HG03432 (cell line): ENCODE measurements at regions not wholly inside any gene's neighbourhood (a gene's known extent, or its start where the extent isn't known, plus 50 kb on each side); places are given as distances from the start of the nearest gene placed in this dataset.
"Not testable (repeated sequence)": the region's sequence is repeated elsewhere in the genome, so short reads cannot be mapped to it uniquely, and the experiment has no call there.

ENCODE experiments used
- ATAC-seq: cut with Tn5 transposase; IDR thresholded peaks from one replicate; pipeline ENCODE4 v1.9.1; 2021; ENCODE audit warnings: mild to moderate bottlenecking, moderate library complexity; ENCODE audit not compliant: unreplicated experiment

DNA sequence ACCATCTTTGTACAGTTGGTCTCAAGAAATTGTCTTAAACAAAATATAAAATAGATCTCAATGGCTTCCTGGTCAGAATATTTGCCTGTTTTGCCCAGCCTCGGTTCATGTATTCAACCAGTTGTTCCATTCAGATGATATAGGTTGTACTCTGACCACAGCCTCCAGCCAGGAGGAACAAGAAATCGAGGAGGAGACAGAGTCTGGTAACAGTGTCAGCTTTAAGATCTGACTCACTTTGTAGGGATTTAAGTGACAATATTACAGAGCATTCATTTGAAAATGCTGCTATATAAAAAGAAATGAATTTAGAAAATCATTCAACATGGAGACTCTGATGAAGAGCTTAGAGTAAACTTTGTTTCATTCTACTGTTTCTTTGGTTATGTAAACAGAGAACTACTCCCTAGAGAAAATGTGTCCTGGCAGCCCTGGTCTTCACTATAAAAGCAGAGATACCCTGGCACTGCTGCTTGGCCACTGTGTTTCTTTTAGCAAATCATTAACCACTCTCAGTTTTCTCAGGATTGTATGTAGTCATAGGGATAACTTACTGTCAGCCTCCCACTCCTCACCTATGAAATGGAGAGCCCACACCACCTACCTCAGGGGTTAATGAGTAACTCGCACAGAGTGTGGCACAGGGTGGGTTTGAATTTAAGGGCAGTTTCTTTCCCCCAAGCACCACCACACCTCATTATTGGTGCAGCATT is 53.5 kb downstream of the PAGE2 start:
- ATAC-seq = no peak

DNA sequence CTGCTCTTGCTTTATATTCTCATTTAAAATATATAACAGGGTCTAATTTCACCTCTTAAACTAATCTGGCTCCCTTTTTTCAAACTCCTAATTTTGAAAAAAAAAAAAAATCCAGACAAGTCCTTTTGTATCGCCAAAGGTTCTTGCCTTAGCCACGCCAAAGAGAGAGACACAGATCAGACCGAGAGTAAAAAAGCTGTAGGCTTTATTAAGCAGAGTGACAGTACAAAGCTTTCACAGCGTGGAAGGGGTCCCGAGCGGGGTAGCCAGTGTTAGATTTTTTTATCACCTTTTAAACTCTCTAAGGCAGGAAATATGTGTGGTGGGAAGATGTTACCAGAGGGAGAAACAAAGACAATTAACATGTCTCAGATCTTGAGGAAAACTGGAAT is 54.1 kb downstream of the PAGE2 start:
- no peak for ATAC-seq

DNA sequence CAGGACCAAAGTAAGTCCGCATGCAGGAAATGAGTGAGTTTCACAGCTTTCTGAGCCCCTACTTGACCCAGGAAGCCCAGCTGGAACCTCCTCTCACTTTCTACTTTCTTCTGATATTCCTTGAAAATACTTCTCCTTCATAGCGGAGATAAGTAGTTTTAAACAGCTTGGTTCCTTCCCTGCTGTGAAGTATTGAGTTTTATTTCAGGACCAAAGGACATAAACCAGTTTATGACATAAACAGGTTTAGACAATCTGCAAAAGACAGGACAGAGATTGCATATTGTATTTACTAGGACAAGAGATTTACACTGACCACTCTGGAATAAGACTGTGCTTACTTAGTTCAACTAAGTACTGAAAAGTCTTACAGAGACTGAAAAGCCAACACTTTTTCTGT is 54.8 kb downstream of the PAGE2 start:
- no peak for ATAC-seq

DNA sequence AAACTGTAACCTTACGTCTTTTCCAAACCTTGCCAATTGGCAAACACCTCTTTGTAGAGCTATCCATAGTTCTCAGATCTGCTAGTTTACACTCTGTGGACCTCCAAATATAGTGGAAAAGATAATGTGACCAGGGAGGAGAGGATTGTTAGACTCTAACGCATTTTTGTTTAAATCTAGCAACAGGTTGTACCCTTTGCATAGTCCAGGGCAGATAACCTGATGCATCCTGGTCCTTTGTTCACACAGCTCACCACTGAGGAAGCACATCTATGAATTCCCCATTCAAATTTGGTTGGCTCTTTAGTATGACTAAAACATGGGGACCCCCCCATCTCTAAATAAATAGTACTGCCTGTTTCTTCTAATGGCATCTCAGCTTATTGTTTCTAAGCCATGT is 55.9 kb downstream of the PAGE2 start:
- no peak for ATAC-seq

DNA sequence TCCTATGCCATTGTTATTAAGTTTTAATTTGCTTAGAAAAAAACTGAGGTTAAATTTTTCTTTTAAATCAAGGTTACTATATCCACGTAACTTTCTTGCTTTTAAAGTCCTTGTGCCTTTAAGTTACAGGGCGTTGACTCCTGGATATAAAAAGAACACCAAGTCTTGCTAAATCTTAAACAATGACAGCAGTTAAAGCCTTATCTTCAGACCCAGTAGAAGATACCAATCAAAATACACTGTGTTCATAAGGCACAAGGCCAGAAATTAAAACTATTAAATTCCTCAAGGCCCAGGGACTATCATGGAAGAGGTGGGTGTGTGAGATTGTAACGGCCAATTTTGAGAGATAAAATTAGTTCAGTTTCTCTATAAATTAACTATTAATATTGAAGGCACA is 60.4 kb downstream of the PAGE2 start:
- ATAC-seq = no peak

DNA sequence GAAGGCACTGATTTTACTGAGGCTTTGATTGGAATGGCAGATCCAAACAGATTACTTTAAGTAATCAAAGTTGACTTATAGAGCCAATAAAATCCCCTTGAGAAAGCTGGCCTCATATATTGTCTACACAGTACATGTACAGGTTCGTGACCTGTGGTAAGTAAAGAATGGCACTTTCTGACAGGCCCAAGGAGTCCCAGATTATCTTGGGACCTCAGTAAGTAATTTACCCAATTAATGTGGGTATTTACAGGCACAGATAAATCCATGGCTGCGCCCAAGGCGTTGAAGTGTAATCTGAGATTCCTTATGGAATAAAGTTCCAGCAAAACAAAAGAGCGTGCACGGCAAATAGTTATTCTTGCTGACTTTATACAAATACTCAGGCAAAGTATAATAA is 62.4 kb downstream of the PAGE2 start:
- ATAC-seq = no peak

DNA sequence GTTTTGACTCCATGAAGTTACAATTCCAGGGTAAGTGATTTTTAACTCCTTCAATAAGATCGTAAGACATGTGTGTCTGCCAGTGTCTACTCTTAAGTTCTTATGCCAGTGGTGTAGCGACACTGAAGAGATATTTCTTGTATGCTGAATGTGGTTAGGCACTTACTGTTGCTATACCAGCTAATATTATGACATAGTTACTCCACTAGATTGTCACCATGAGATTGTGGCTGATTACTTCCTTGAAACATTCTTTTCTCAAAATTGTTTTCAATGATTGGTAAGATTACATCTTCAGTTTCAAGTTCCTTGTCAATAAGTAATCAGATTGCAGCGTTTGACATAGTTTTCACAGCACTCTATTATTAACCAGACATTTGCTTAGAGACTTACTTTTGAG is 60.6 kb upstream of the PAGE5 start:
- no peak for ATAC-seq

DNA sequence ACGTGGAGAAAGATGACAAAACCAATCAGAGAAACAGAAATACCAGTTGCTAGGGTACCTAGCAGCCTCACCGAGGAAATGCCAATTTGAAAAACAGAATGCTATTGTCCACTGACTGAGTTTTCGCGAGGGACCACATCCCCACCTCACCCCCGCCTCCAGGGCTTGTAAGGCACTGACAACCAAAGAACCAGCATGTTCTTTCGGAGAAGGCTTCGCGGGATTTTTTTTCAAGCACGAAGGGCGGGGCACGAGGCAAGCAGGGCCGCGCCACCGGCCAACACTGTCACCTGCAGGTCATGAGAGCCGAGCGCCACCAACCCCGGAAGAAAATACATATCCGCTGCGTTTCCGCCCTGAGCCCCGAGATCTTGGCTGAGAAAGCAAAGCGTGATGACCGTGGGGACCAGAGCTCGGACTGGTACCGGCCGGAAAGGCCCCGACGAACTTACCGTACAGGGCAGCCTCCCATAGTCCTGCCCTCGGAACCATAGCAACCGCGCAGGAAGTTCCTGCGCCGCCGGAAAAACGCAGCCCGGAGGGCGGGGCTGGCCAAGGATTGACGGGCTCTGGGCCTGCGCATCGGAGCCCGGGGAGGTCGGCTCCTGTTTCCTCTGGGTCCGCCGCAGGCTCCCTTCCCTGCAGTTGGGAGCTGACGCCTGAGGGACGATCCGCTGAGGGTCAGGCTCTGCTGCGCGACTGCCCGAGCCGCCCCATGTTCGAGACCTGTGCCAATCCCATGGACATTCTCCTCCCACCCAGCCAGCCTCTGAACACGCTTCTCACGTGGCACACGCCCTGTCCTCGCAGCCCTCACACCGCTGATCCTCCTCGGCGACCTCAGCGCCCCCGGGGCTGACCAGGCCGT is 59.2 kb upstream of the PAGE5 start:
- ATAC-seq = peak; percentile 95

DNA sequence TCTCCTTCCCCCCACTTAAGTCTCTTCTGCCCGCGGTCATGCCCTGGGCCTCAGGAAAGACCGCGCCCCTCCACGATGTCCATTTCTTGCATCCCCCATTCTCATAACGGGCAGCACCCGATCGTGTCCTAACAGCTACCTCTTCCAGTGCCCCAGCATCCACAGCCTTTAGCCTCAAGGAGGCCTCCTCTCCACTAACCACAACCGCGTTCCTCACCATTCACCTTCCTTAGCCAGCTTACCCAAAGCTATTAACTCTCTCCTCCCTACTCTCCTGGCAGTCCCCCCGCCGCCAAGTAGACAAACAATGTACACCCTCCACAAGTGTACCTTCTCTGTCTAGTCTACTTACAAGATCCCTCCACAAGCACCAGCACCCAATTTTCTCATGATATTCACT is 58.6 kb upstream of the PAGE5 start:
- ATAC-seq = no peak

DNA sequence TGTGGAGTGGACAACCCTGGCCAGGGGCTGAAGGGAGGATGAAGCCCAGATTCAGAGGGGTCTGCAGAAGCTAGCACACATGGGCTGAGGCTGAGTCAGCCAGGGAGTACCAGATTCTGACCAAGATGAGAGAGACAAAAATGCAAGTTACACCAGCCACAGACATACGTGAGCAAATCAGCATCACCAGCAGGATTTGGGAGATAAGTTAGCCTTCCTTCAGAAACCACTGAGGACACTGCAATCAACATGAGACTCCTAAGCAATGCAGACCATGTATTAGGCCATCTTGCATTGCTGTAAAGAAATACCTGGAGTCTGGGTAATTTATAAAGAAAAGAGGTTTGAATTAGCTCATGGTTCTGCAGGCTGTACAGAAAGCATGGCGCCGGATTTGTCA is 57.0 kb upstream of the PAGE5 start:
- ATAC-seq = no peak

DNA sequence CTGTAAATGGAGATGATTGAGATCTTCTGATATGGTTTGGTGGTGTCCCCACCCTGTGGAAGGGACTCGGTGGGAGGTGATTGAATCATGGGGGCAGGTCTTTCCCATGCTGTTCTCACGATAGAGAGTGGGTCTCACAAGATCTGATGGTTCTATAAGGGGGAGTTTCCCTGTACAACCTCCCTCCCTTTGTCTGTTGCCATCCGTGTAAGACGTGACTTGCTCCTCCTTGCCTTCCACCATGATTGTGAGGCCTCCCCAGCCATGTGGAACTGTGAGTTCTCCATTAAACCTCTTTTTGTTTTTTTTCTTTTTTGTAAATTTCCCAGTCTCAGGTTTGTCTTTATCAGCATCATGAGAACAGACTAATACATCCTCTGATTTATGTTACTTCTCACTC is 55.1 kb upstream of the PAGE5 start:
- ATAC-seq = not testable (repeated sequence)

DNA sequence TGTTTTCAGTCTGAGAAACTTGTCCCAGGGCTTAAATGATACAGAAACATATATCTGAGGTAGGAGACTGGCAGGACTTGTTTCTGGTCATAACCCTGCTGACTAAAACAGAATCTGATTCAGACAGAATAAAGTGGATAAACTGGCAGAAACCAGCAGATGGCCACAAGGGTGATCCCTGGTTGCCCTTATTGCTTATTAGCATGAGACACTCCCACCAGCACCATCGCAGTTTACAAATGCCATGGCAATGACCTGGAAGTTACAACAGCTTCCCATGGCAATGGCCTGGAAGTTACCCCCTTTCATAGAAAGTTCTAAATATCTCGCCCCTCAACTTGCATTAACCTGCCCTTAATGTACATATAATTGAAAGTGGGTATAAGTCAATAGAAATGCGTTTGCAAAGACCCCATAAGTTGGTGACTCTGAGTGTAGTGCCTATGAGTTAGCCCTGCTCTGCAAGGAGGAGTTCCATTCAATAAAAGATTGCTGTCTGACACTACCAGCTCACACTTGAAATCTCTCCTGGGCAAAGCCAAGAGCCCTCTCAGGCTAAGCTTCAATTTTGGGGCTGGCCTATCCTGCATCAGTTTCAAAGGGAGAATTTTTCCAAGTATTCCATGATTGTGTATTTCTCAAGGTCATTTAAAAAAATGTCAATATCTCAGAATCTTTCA is 52.9 kb upstream of the PAGE5 start:
- ATAC-seq = no peak

DNA sequence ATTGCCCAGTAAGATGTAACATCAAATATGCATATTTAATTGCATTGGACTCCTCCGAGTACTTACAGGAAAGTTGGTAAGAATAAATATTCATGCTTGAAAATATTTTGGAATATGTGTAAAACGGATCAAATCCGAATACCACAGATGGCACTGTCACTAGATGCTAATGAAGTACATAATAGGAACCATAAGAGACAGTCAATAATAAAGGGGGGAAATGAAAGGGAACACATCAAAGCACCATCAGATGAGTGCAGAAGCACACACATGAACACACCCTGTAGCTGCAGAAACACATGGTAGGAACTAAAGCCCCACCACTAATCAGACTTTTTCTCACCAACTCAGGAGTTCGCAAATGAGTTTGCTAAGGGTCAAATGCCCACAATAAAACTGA is 52.2 kb upstream of the PAGE5 start:
- ATAC-seq = no peak

DNA sequence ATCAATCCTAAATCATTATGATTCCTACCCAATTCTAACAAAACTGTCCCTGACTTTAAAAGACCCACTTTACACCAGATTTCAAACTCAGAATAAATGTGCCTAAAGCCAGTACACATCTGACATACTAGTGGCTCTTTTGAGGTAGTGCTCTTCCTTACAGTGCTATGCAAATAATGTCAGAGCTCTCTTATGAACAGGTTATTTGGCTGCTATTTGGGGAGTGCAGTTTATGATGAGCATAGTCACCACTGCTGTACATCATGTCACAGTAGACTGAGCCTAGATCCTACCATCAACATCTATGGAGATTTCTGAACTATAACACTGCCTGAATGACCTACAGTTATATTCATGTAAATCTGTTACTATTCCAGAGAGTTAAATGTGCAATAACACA is 50.4 kb upstream of the PAGE5 start:
- peak; percentile 54 for ATAC-seq
